Mesenchymal stem cell (in vitro differentiated cells and primary cell): ENCODE measurements at regions not wholly inside any gene's neighbourhood (a gene's known extent, or its start where the extent isn't known, plus 50 kb on each side); places are given as distances from the start of the nearest gene placed in this dataset.
"Not testable (repeated sequence)": the region's sequence is repeated elsewhere in the genome, so short reads cannot be mapped to it uniquely, and the experiment has no call there.

Experiments
- DNase-seq: peaks from one replicate; pipeline ENCODE4 v3.0.0-alpha.2; 2013
- H2AFZ ChIP-seq: one replicate; pipeline ENCODE4 v1.6.1; 2013; ENCODE audit warnings: low read depth, mild to moderate bottlenecking, control low read depth, inconsistent platforms, low read length, moderate library complexity
- H2AK5ac ChIP-seq: 2 replicates; pipeline ENCODE4 v1.6.1; 2013; ENCODE audit warnings: low read length, moderate library complexity, mild to moderate bottlenecking, inconsistent platforms; ENCODE audit not compliant: severe bottlenecking
- H2BK120ac ChIP-seq: one replicate; pipeline ENCODE4 v1.6.1; 2013; ENCODE audit warnings: low read depth, mild to moderate bottlenecking, inconsistent platforms, low read length, moderate library complexity
- H2BK12ac ChIP-seq, 2 experiments: one replicate each; pipeline ENCODE4 v1.6.1; 2013; ENCODE audit warnings: inconsistent platforms in 2 of 2, low read length in 2 of 2, mild to moderate bottlenecking in 2 of 2, moderate library complexity in 2 of 2, control low read depth in 1 of 2
- H2BK15ac ChIP-seq: one replicate; pipeline ENCODE4 v1.6.1; 2013; ENCODE audit warnings: mild to moderate bottlenecking, low read depth, inconsistent platforms; ENCODE audit not compliant: poor library complexity, severe bottlenecking
- H2BK5ac ChIP-seq: 2 replicates; pipeline ENCODE4 v1.6.1; 2013; ENCODE audit warnings: low read depth, mild to moderate bottlenecking, low read length, control low read depth, inconsistent platforms; ENCODE audit not compliant: poor library complexity, severe bottlenecking
- H3K14ac ChIP-seq, 2 experiments: one replicate each; pipeline ENCODE4 v1.6.1; 2013; ENCODE audit warnings: inconsistent platforms in 2 of 2, low read length in 2 of 2, control low read depth in 1 of 2, mild to moderate bottlenecking in 1 of 2, moderate library complexity in 1 of 2
- H3K18ac ChIP-seq, 2 experiments: one replicate each; pipeline ENCODE4 v1.6.1; 2013; ENCODE audit warnings: inconsistent platforms in 2 of 2, low read length in 2 of 2, control low read depth in 1 of 2, low read depth in 1 of 2, mild to moderate bottlenecking in 1 of 2
- H3K23ac ChIP-seq, 2 experiments: one replicate each; pipeline ENCODE4 v1.6.1; 2013; ENCODE audit warnings: inconsistent platforms in 2 of 2, low read length in 2 of 2, mild to moderate bottlenecking in 2 of 2, moderate library complexity in 2 of 2, control low read depth in 1 of 2
- H3K27ac ChIP-seq: 2 replicates; pipeline ENCODE4 v1.5.1; 2013; ENCODE audit warnings: mild to moderate bottlenecking, moderate library complexity, low read length, control low read depth, inconsistent platforms; ENCODE audit not compliant: poor library complexity, severe bottlenecking
- H3K27me3 ChIP-seq, 2 experiments: 2 replicates each; pipeline versions ENCODE4 v1.6.1 to v1.7.0; 2013; ENCODE audit warnings: low read length in 2 of 2, mild to moderate bottlenecking in 2 of 2, moderate library complexity in 2 of 2, control low read depth in 1 of 2, inconsistent platforms in 1 of 2; ENCODE audit not compliant: control insufficient read depth in 1 of 2, insufficient read depth in 1 of 2
- H3K36me3 ChIP-seq, 2 experiments: 2 replicates each; pipeline versions ENCODE4 v1.6.1 to v1.7.0; 2013; ENCODE audit warnings: low read length in 2 of 2, control low read depth in 1 of 2, inconsistent platforms in 1 of 2, low read depth in 1 of 2, mild to moderate bottlenecking in 1 of 2; ENCODE audit not compliant: insufficient read depth in 2 of 2, control insufficient read depth in 1 of 2
- H3K4ac ChIP-seq, 2 experiments: one replicate each; pipeline ENCODE4 v1.6.1; 2013; ENCODE audit warnings: inconsistent platforms in 2 of 2, low read length in 2 of 2, mild to moderate bottlenecking in 2 of 2, moderate library complexity in 2 of 2, control low read depth in 1 of 2, low read depth in 1 of 2
- H3K4me1 ChIP-seq: 2 replicates; pipeline ENCODE4 v1.6.1; 2013; ENCODE audit warnings: low read depth, low read length, control low read depth; ENCODE audit not compliant: control insufficient read depth, insufficient read depth
- H3K4me2 ChIP-seq: 2 replicates; pipeline ENCODE4 v1.6.1; 2013; ENCODE audit warnings: low read length, mild to moderate bottlenecking, inconsistent platforms; ENCODE audit not compliant: poor library complexity, severe bottlenecking
- H3K4me3 ChIP-seq, 2 experiments: 2 replicates each; pipeline versions ENCODE4 v1.5.1 to v1.7.0; 2013; ENCODE audit warnings: low read length in 2 of 2, mild to moderate bottlenecking in 2 of 2, control low read depth in 1 of 2, low read depth in 1 of 2; ENCODE audit not compliant: insufficient read depth in 1 of 2
- H3K79me1 ChIP-seq: replicated peaks from 2 replicates; pipeline ENCODE4 v1.6.1; 2013; ENCODE audit warnings: mild to moderate bottlenecking, control low read depth, low read length, inconsistent platforms; ENCODE audit not compliant: poor library complexity, severe bottlenecking
- H3K9ac ChIP-seq: 2 replicates; pipeline ENCODE4 v1.7.0; 2013; ENCODE audit warnings: mild to moderate bottlenecking, low read length, moderate library complexity
- H3K9me3 ChIP-seq: 2 replicates; pipeline ENCODE4 v1.7.0; 2013; ENCODE audit warnings: mild to moderate bottlenecking, low read length; ENCODE audit not compliant: control insufficient read depth
- H4K8ac ChIP-seq: one replicate; pipeline ENCODE4 v1.6.1; 2013; ENCODE audit warnings: inconsistent platforms, mild to moderate bottlenecking, low read length, moderate library complexity
- H4K91ac ChIP-seq: one replicate; pipeline ENCODE4 v1.6.1; 2013; ENCODE audit warnings: mild to moderate bottlenecking, low read length, inconsistent platforms
- WGBS: methylation state at CpG from one replicate; pipeline ENCODE4 v1.1.7; 2013; ENCODE audit warnings: mixed read lengths; 5-methylcytosine and 5-hydroxymethylcytosine counted together

DNA sequence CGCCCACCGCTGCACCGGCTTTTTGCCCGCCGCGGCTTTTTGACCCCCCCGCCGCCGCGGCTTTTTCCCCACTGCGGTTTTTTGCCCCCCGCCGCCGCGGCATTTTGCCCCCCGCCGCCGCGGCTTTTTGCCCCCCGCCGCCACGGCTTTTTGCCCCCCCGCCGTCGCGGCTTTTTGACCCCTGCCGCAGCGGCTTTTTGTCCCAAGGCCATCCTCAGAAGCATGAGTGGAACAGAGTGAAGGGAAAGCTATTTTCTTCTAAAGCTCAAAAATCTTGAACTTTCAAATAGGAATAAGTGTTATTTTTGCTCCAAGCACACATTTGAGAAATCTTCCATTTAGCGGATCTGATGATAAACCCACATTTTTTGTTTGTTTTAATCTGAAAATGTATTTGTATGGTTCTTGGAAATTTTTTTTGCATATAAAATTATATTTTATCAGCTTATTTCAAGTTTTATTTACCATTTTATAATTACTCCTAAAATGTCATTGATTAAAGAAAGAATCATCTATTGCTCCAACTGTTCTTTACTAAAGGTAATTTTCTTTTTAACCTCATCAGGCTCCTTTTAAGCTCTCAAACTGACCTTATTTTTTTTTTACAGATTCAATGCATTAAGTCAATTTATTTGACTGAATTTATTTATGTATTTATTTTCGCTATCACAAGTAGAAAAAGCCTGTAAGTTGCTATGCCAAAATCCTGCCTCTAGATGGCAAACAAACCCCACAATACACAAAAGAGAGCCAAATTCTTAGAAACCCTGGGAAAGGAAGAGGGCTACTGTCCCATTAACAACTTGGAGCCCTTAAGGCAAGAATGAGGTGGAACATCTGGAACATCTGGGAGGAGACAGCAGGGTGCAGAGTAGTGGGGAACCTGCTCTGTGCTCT, 460.3 kb downstream of the ZNF33B start:
- H3K4me2 ChIP-seq, H3K4me1 ChIP-seq, H4K8ac ChIP-seq, H2BK15ac ChIP-seq, H2AK5ac ChIP-seq, H3K9ac ChIP-seq, H2BK12ac ChIP-seq, H3K27ac ChIP-seq, H2AFZ ChIP-seq, H3K23ac ChIP-seq, H3K4me3 ChIP-seq, H4K91ac ChIP-seq, H3K18ac ChIP-seq, H2BK120ac ChIP-seq, H3K9me3 ChIP-seq, H3K4ac ChIP-seq, H2BK5ac ChIP-seq, H3K27me3 ChIP-seq, DNase-seq, H3K79me1 ChIP-seq, H3K14ac ChIP-seq, H3K36me3 ChIP-seq: not testable (repeated sequence)
- 100% methylated on average over 5 of the region's 30 CpGs for WGBS

GRCh38 chr10:42177077-42177792, 461.1 kb downstream of the ZNF33B start:
- Histone ChIP-seq H3K4ac (no peak overlapping the region), H3K4me2 (no peak overlapping the region), H3K36me3 (no peaks in the 10 kb centered on the region), H3K23ac (no peak overlapping the region), H2BK12ac (no peak overlapping the region), H2BK5ac (no peak overlapping the region), H3K9ac (no peak overlapping the region), H3K79me1 (no peaks in the 10 kb centered on the region), H2BK15ac (no peak overlapping the region), H2BK120ac (no peak overlapping the region), H4K8ac (no peak overlapping the region), H2AK5ac (no peak overlapping the region), H3K9me3 (peaks cover 3% of the 10 kb centered on the region), H3K14ac (no peak overlapping the region), H3K18ac (no peak overlapping the region), H3K27ac (no peak overlapping the region), H4K91ac (no peak overlapping the region), H3K4me3 (no peak overlapping the region), H2AFZ (no peak overlapping the region), H3K27me3 (no peaks in the 10 kb centered on the region), H3K4me1 (no peaks in the 10 kb centered on the region)
- DNase-seq: no peak
- 92% methylated on average over 41 of the region's 93 CpGs for WGBS

- H3K4me1 ChIP-seq: no peaks in the 10 kb centered on the region
- H2BK120ac ChIP-seq: no peak overlapping the region
- no peak overlapping the region for H2BK5ac ChIP-seq
- H3K4me2 ChIP-seq: no peak overlapping the region
- no peak overlapping the region for H3K27ac ChIP-seq
- no peak overlapping the region for H4K8ac ChIP-seq
- H3K27me3 ChIP-seq: no peaks in the 10 kb centered on the region
- DNase-seq: no peak
- no peak overlapping the region for H3K4me3 ChIP-seq
- H3K18ac ChIP-seq: no peak overlapping the region
- no peak overlapping the region for H2AFZ ChIP-seq
- no peak overlapping the region for H2BK15ac ChIP-seq
- H3K4ac ChIP-seq: no peak overlapping the region
- H3K79me1 ChIP-seq: no peaks in the 10 kb centered on the region
- H2AK5ac ChIP-seq: no peak overlapping the region
- no peak overlapping the region for H3K14ac ChIP-seq
- no peak overlapping the region for H3K23ac ChIP-seq
- no peak overlapping the region for H4K91ac ChIP-seq
- H3K9ac ChIP-seq: no peak overlapping the region
- no peaks in the 10 kb centered on the region for H3K9me3 ChIP-seq
- no peak overlapping the region for H2BK12ac ChIP-seq
- H3K36me3 ChIP-seq: no peaks in the 10 kb centered on the region
- WGBS: 98% methylated on average over 57 of the region's 59 CpGs
Observed at GRCh38 chr10:42150428-42151061, 487.8 kb downstream of the ZNF33B start.
